ENCODE measurements at regions not wholly inside any gene's neighbourhood (a gene's known extent, or its start where the extent isn't known, plus 50 kb on each side); places are given as distances from the start of the nearest gene placed in this dataset.

DNA sequence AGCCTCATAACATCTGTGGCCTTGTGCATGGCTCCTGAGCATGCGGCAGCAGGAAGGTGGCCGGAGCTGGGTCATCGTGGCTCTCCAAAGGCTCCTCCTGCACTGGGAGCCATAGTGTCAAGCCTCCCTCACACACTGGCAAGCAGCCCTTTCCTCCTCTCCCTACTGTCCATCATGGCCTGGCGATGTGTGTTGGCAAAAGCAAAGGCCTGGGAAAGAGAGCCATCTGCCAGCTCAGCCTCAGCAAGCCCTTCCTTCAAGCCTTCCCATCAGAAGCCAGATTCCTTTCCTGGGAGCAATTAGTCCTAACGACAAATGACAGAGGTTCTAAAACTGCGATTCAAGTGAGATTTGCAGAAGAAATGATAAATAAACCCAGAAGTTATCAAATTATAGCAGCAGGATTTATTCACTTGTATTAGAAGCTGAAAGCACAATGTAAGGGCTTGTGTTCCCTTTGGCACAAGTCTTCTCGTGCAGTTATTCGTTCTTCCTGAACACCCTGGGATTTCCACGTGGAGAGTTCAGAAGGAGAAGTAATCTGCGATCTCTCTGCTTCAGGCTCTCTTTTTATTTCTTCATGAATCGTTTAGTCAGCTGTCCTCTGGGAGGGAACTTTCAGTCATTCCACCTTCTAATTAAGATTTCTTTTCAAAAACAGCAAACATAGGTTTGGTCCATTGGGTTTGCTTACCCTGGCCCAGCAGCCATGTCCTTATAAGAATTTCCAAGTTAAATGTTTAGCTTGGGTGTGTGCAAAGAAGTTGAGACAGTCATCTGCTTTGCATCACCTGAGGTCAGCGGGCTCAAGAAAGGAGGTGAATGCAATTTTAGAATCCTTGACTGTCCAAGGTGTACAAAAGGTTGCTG lies 110.3 kb upstream of the TMC3 start:
- H3K9me3 ChIP-seq: no peaks in the 10 kb centered on the region
- no peaks in the 10 kb centered on the region for H3K36me3 ChIP-seq
- H3K27ac ChIP-seq: no peak overlapping the region
- H3K4me3 ChIP-seq: no peak overlapping the region
- WGBS, 2 donors (ENCODE audit: low coverage in 1 of 2): 68 to 83% methylated on average over 10 to 12 of the region's 12 CpGs
- no peak for ATAC-seq
- H3K4me1 ChIP-seq: no peaks in the 10 kb centered on the region
- H3K27me3 ChIP-seq: no peaks in the 10 kb centered on the region
- TF ChIP-seq CTCF (IDR thresholded peaks at IDR 0.05) (no peak), POLR2AphosphoS5 (IDR thresholded peaks at IDR 0.05) (no peak), POLR2A (IDR thresholded peaks at IDR 0.05) (no peak), EP300 (IDR thresholded peaks at IDR 0.05) (no peak)

GRCh38 chr15:81483496-81483895 lies 109.5 kb upstream of the TMC3 start:
- no peak overlapping the region for H3K27ac ChIP-seq

DNA sequence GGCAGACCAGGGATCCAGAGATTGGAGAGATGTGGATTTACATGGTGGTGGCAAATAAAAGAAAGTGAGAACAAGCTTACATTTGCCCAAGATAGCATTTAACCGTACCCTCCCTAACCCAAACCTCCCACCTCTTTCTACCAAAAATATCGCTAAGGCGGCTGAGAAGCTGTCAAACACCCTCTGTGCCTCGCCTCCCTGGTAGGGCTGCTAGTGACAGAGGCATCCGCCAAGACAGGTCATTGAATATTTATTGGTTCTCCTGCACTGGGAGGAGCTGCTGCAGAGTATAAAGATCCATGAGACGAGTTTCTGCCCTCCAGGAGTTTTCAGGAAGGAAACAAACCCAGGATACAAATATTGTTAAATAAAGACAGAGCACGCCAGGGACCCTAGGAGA lies 107.3 kb upstream of the TMC3 start:
- no peak for TF ChIP-seq EP300 (IDR thresholded peaks at IDR 0.05)
- no peak for TF ChIP-seq POLR2A (IDR thresholded peaks at IDR 0.05)
- TF ChIP-seq CTCF (IDR thresholded peaks at IDR 0.05): no peak
- TF ChIP-seq POLR2AphosphoS5 (IDR thresholded peaks at IDR 0.05): no peak
- Histone ChIP-seq H3K4me3 (no peak overlapping the region), H3K9me3 (no peaks in the 10 kb centered on the region), H3K27me3 (no peaks in the 10 kb centered on the region), H3K36me3 (no peaks in the 10 kb centered on the region), H3K4me1 (no peaks in the 10 kb centered on the region), H3K27ac (no peak overlapping the region)
- ATAC-seq: no peak
- 73 to 97% methylated on average over 3 to 7 of the region's 7 CpGs for WGBS, 2 donors (ENCODE audit: low coverage in 1 of 2)

More at GRCh38 chr15:81483496-81483895, 109.5 kb upstream of the TMC3 start:
- 90% methylated on average over 3 of the region's 3 CpGs; no CpG with 5 or more reads in 1 of the 2 donors for WGBS, 2 donors (ENCODE audit: low coverage in 1 of 2)
- Histone ChIP-seq H3K9me3 (no peaks in the 10 kb centered on the region), H3K4me1 (no peaks in the 10 kb centered on the region), H3K36me3 (no peaks in the 10 kb centered on the region), H3K27me3 (no peaks in the 10 kb centered on the region), H3K4me3 (no peak overlapping the region)
- ATAC-seq: no peak
- TF ChIP-seq POLR2A (IDR thresholded peaks at IDR 0.05): no peak
- no peak for TF ChIP-seq CTCF (IDR thresholded peaks at IDR 0.05)
- TF ChIP-seq EP300 (IDR thresholded peaks at IDR 0.05): no peak
- TF ChIP-seq POLR2AphosphoS5 (IDR thresholded peaks at IDR 0.05): no peak

DNA sequence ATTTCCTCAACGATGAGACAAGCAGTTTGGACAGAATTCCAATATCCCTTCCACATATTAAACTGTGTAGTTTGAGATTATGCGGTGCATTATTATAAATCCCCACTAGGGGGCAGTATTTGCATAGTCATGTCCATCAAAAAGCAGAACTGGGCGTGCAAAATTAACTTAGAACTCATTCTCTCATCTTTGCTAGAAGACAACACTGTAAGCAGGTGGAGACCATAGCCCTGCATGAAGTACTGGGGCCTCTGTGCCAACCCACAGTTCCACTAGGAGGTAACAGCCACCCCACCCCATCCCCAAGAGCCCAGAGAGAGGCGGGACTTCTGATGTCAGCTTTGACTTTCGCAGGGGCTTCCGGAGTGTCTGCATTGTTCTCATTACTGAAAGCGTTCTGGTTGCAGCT lies 106.6 kb upstream of the TMC3 start:
- Histone ChIP-seq H3K4me1 (no peaks in the 10 kb centered on the region), H3K27ac (no peak overlapping the region), H3K27me3 (no peaks in the 10 kb centered on the region), H3K9me3 (no peaks in the 10 kb centered on the region), H3K36me3 (no peaks in the 10 kb centered on the region), H3K4me3 (no peak overlapping the region)
- TF ChIP-seq POLR2A (IDR thresholded peaks at IDR 0.05) (no peak), CTCF (IDR thresholded peaks at IDR 0.05) (peak; percentile 83 to 91 (median 88))
- ATAC-seq: no peak
- 35 to 37% methylated on average over 5 to 6 of the region's 7 CpGs for WGBS, 2 donors (ENCODE audit: low coverage in 1 of 2)

GRCh38 chr15:81478354-81478753 lies 104.3 kb upstream of the TMC3 start:
- Histone ChIP-seq H3K4me3 (no peak overlapping the region), H3K27ac (no peak overlapping the region), H3K9me3 (no peaks in the 10 kb centered on the region), H3K36me3 (no peaks in the 10 kb centered on the region), H3K27me3 (no peaks in the 10 kb centered on the region), H3K4me1 (no peaks in the 10 kb centered on the region)
- no peak for TF ChIP-seq POLR2AphosphoS5 (IDR thresholded peaks at IDR 0.05)
- TF ChIP-seq EP300 (IDR thresholded peaks at IDR 0.05): no peak
- TF ChIP-seq POLR2A (IDR thresholded peaks at IDR 0.05): no peak
- TF ChIP-seq CTCF (IDR thresholded peaks at IDR 0.05): no peak
- ATAC-seq: no peak
- WGBS, 2 donors (ENCODE audit: low coverage in 1 of 2): 79 to 89% methylated on average over 2 of the region's 2 CpGs

All from gastroesophageal sphincter (tissue), 4 donors.